Endothelial cell of umbilical vein (primary cell): ENCODE measurements at regions not wholly inside any gene's neighbourhood (a gene's known extent, or its start where the extent isn't known, plus 50 kb on each side); places are given as distances from the start of the nearest gene placed in this dataset.

Experiments
- BruUV-seq: library from RNA; stranded (reverse); fragments of 400-500 nt; replicated peaks from 2 replicates; lab custom pipeline; 2021; lab: Mats Ljungman, UMichigan
- CTCF ChIA-PET: fragments of 300-600, 350-600 bp; sonication (Branson Sonifier 250); formaldehyde crosslinking; loops from one replicate; lab custom pipeline; 2021; ENCODE audit warnings: antibody characterized with exemption, inconsistent platforms; lab: Charles Lee
- POLR2A ChIA-PET: fragments of 300-600, 350-600 bp; sonication (Branson Sonifier 250); formaldehyde crosslinking; loops from one replicate; lab custom pipeline; 2021; ENCODE audit warnings: antibody characterized with exemption, inconsistent platforms; lab: Charles Lee
- DNase-seq: peaks from one replicate; pipeline ENCODE4 v3.0.0-alpha.2; 2011; ENCODE audit warnings: low read depth, low spot score
- FAIRE-seq: peaks from 2 replicates; lab custom pipeline; 2011; peaks lifted over from hg19 to GRCh38; lab: Jason Lieb, UNC
- H2AFZ ChIP-seq: 2 replicates; pipeline ENCODE4 v1.6.0; 2012; ENCODE audit warnings: low read depth, low read length, control low read depth, inconsistent platforms
- H3K27ac ChIP-seq: 2 replicates; pipeline ENCODE4 v1.5.1; 2011; ENCODE audit warnings: low read depth, mild to moderate bottlenecking, control low read depth, low read length, moderate library complexity; ENCODE audit not compliant: insufficient read depth
- H3K27me3 ChIP-seq, 2 experiments: 2 replicates each; pipeline versions ENCODE4 v1.6.0 to v1.6.1; 2011; ENCODE audit warnings: low read length in 2 of 2, mixed read lengths in 1 of 2; ENCODE audit not compliant: control insufficient read depth in 2 of 2, insufficient read depth in 2 of 2
- H3K36me3 ChIP-seq, 2 experiments: 2 replicates in 1 of 2; 3 replicates in 1 of 2; pipeline ENCODE4 v1.5.1; 2011; ENCODE audit warnings: low read length in 2 of 2, mild to moderate bottlenecking in 1 of 2, moderate library complexity in 1 of 2; ENCODE audit not compliant: control insufficient read depth in 2 of 2, insufficient read depth in 2 of 2; ENCODE audit errors: extremely low read depth in 1 of 2
- H3K4me1 ChIP-seq: 3 replicates; pipeline ENCODE4 v1.5.1; 2011; ENCODE audit warnings: mild to moderate bottlenecking, low read length; ENCODE audit not compliant: control insufficient read depth, insufficient read depth; ENCODE audit errors: extremely low read depth
- H3K4me2 ChIP-seq: 2 replicates; pipeline ENCODE4 v1.6.1; 2011; ENCODE audit warnings: low read length, control low read depth, mixed read lengths; ENCODE audit not compliant: insufficient read depth
- H3K4me3 ChIP-seq, 3 experiments: fragments of 200-600 bp in 1 of 3; sonication (generic), shearing (Covaris generic) in 1 of 3; replicated peaks in 1 of 3; 2 replicates each; pipeline ENCODE4 v1.5.1; 2011 to 2016; ENCODE audit warnings: control low read depth in 3 of 3, low read length in 3 of 3, mild to moderate bottlenecking in 2 of 3, inconsistent platforms in 1 of 3, low read depth in 1 of 3, moderate library complexity in 1 of 3; ENCODE audit not compliant: insufficient read depth in 1 of 3
- H3K79me2 ChIP-seq: 2 replicates; pipeline ENCODE4 v1.6.0; 2012; ENCODE audit warnings: low read length, inconsistent platforms; ENCODE audit not compliant: control insufficient read depth, insufficient read depth
- H3K9ac ChIP-seq: replicated peaks from 2 replicates; pipeline ENCODE3; 2011; ENCODE audit warnings: low read length, control low read depth; ENCODE audit not compliant: insufficient read depth; ENCODE audit errors: extremely low read depth
- H3K9me1 ChIP-seq: replicated peaks from 3 replicates; pipeline ENCODE4 v1.6.0; 2011; ENCODE audit warnings: mild to moderate bottlenecking, low read length; ENCODE audit not compliant: control insufficient read depth, insufficient read depth; ENCODE audit errors: extremely low read depth
- H3K9me3 ChIP-seq: replicated peaks from 2 replicates; pipeline ENCODE4 v1.5.1; 2012; ENCODE audit warnings: low read length, inconsistent platforms; ENCODE audit not compliant: control insufficient read depth, insufficient read depth
- H4K20me1 ChIP-seq: replicated peaks from 2 replicates; pipeline ENCODE3; 2011; ENCODE audit warnings: mild to moderate bottlenecking, low read length; ENCODE audit not compliant: control insufficient read depth, insufficient read depth; ENCODE audit errors: extremely low read depth
- CTCF ChIP-seq, 2 donors: IDR thresholded peaks; 1 replicate in 1 of 2; 2 replicates in 1 of 2; pipeline ENCODE4 v1.5.1; 2011; ENCODE audit warnings: low read length in 2 of 2, mild to moderate bottlenecking in 2 of 2, moderate library complexity in 2 of 2, control low read depth in 1 of 2, inconsistent platforms in 1 of 2, low read depth in 1 of 2; ENCODE audit not compliant: insufficient read depth in 1 of 2; ENCODE audit errors: extremely low read depth in 1 of 2
- EZH2 ChIP-seq: IDR thresholded peaks from 2 replicates; pipeline ENCODE4 v1.6.1; 2012; ENCODE audit warnings: borderline replicate concordance, low read depth, mild to moderate bottlenecking, moderate library complexity, low read length, inconsistent platforms; ENCODE audit not compliant: severe bottlenecking
- FOS ChIP-seq: IDR thresholded peaks from 2 replicates; pipeline ENCODE4 v1.6.1; 2011; ENCODE audit warnings: mild to moderate bottlenecking, low read length, moderate library complexity, borderline replicate concordance; ENCODE audit not compliant: insufficient read depth
- GATA2 ChIP-seq: IDR thresholded peaks from 2 replicates; pipeline ENCODE4 v1.7.0; 2011; ENCODE audit warnings: low read depth, mild to moderate bottlenecking, moderate library complexity, mixed read lengths, low read length; ENCODE audit not compliant: insufficient read length, insufficient read depth
- JUN ChIP-seq: IDR thresholded peaks from 2 replicates; pipeline ENCODE4 v1.6.1; 2011; ENCODE audit warnings: borderline replicate concordance, low read depth; ENCODE audit not compliant: insufficient read length, insufficient read depth
- MYC ChIP-seq: IDR thresholded peaks from one replicate; pipeline ENCODE4 v1.6.1; 2011; ENCODE audit warnings: mild to moderate bottlenecking, low read depth, low read length
- POLR2AphosphoS5 ChIP-seq: IDR thresholded peaks from 2 replicates; pipeline ENCODE4 v1.6.1; 2012; ENCODE audit warnings: low read depth, mild to moderate bottlenecking, control low read depth, low read length, moderate library complexity; ENCODE audit not compliant: insufficient read depth
- dilution Hi-C: fragments of 300-500 bp; cut with MboI; formaldehyde crosslinking; loops from one replicate; pipeline ENCODE4 v1.15.0; 2019; ENCODE audit warnings: low sequenced_read_pairs; ENCODE audit not compliant: extremely low pct_ligation_motif_present
- intact Hi-C: fragments of 100-400 bp; cut with micrococcal nuclease; formaldehyde crosslinking; loops from one replicate; pipeline ENCODE4 v1.10.0; 2022
- TF ChIP-seq, protein P1 (sequence below): IDR thresholded peaks from 2 replicates; pipeline ENCODE4 v1.6.1; 2011; ENCODE audit not compliant: insufficient read depth, insufficient read length

- no peaks in the 10 kb centered on the region for H3K9me1 ChIP-seq
- no peaks in the 10 kb centered on the region for H4K20me1 ChIP-seq
- TF ChIP-seq JUN = no peak
- no peak for TF ChIP-seq CTCF (IDR thresholded peaks at IDR 0.05; ENCODE audit: extremely low read depth in 1 of 2, insufficient read depth in 1 of 2, low read depth in 1 of 2, low read length in 2 of 2)
- TF ChIP-seq GATA2 = no peak
- TF ChIP-seq, protein P1, sequence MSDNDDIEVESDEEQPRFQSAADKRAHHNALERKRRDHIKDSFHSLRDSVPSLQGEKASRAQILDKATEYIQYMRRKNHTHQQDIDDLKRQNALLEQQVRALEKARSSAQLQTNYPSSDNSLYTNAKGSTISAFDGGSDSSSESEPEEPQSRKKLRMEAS = no peak
- TF ChIP-seq EZH2 = no peak
- no peak overlapping the region for H3K4me3 ChIP-seq
- CTCF ChIA-PET = interaction anchor here (1.2 kb wide), 1 partner anchor 10 kb away, joined by 3 read pairs; no protein-coding TSS in a partner anchor
- dilution Hi-C loops (no loop called here), intact Hi-C loops (no loop called here)
- H3K4me1 ChIP-seq = peaks cover 14% of the 10 kb centered on the region
- no peaks in the 10 kb centered on the region for H3K27me3 ChIP-seq
- H3K36me3 ChIP-seq = no peaks in the 10 kb centered on the region
- DNase-seq (no peak), FAIRE-seq (no peak)
- no peak overlapping the region for H3K4me2 ChIP-seq
- H3K79me2 ChIP-seq = no peaks in the 10 kb centered on the region
- H3K9ac ChIP-seq = no peak overlapping the region
- no peak overlapping the region for H2AFZ ChIP-seq
- H3K27ac ChIP-seq = no peak overlapping the region
- no peaks in the 10 kb centered on the region for H3K9me3 ChIP-seq
- POLR2A ChIA-PET = no interaction called here
- BruUV-seq = no TSS peak
These were observed 550.7 kb downstream of the MN1 start for GRCh38 chr22:27250886-27251285.

DNA sequence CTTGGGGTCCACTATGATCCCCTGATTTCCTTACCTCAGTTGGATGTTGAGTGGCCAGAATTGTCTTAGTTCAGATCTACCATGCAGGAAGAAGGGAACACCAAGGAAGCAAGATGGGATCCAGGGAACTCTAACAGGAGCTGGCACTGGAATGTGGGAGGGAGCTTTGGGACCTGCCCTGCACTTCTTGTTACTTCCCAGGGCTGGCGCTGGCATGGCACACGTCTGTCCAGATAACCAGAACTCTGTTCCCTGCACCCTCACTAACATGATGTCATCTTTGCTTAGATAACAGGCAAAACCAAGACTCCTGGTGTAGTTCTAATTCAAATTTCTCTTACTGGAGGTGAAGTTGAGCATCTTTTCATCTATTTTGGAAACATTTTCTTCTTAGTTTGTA lies 550.0 kb downstream of the MN1 start:
- no TSS peak for BruUV-seq
- Histone ChIP-seq H3K9me3 (no peaks in the 10 kb centered on the region), H3K27me3 (no peaks in the 10 kb centered on the region), H4K20me1 (no peaks in the 10 kb centered on the region), H3K9ac (no peak overlapping the region), H3K79me2 (no peaks in the 10 kb centered on the region), H3K4me1 (peaks cover 14% of the 10 kb centered on the region), H3K27ac (no peak overlapping the region), H3K36me3 (no peaks in the 10 kb centered on the region), H3K4me2 (no peak overlapping the region), H3K9me1 (no peaks in the 10 kb centered on the region), H2AFZ (no peak overlapping the region), H3K4me3 (no peak overlapping the region)
- dilution Hi-C loops (no loop called here), intact Hi-C loops (no loop called here)
- DNase-seq (no peak), FAIRE-seq (no peak)
- POLR2A ChIA-PET = no interaction called here
- CTCF ChIA-PET = no interaction called here
- no peak for TF ChIP-seq POLR2AphosphoS5
- TF ChIP-seq JUN = no peak
- TF ChIP-seq FOS = no peak
- TF ChIP-seq MYC = no peak
- TF ChIP-seq EZH2 = no peak
- TF ChIP-seq GATA2 = no peak
